ENCODE measurements at regions not wholly inside any gene's neighbourhood (a gene's known extent, or its start where the extent isn't known, plus 50 kb on each side); places are given as distances from the start of the nearest gene placed in this dataset.

DNA sequence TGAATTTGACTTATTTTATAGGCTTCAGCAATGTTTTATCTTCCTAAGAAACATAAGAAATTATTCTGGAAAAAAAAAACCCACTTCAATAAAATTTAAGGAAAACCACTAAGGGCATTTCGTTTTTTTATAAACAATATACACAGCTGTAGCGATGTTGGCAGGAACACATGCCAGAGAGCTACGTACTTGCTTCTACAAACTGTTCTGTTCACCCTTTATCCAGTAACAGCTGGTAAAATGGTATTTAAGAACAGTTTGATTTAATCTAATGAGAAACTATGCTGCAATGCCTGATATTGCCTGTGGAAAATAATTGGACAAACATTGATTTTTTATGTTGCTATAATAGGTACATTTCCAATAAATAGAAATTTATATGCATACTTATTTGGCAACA is 137.2 kb upstream of the DACH1 start:
- DNase-seq: peak; percentile 26 to 71 (median 41)

DNA sequence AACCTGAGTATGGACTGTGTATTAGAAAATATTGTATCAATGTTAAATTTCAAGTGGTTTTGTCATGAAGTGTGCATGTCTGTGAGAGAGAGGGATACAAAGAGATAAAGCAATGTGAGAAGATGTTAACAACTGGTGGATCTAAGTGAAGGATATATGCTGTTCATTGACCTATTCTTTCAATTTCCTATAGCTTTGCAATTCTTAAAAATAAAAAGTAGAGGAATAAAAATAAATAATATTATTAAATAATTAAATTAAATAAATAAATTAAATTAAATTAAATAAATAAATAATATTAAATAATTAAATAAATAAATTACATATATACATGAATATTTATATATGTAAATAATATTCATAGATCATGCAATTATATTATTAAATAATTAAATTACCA is 131.2 kb upstream of the DACH1 start:
- no peak for DNase-seq

DNA sequence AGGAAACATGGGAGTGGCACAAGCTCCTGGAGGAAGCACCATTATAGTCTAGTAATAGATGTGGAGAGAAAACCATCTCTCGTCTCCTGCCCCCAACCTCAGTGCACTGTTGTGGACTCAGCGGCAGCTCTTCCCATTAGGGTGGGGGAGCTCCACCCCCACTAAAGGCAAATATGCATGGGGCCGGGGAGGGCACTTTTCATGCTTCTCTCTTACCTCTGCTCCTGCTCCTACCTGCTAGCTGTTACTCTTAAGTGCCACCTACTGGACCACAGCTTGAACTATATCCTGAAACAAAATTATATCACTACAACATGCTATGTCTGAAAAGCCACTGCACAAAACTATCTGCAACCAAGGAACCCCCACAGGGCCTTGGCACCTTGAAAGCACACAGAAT is 112.6 kb upstream of the DACH1 start:
- no peak for DNase-seq

DNA sequence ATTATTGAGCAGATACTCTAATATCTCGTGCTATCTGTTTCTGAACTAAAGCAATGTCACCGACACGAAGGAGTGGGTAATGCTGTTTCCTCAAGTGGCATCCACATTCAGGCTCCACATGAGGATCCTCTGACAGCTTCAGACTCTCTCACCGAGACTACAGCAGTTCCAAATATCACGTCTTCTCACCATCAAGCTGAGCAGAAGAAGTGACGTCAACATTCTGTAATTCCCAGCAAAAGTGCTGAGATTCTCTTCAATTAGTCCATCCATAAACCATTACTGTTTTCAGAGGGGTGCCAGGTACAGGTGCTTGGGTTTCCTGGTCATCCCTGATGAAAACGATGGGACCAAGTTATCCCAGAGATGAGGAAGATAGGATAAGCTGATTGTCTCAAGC is 110.0 kb upstream of the DACH1 start:
- DNase-seq: no peak

DNA sequence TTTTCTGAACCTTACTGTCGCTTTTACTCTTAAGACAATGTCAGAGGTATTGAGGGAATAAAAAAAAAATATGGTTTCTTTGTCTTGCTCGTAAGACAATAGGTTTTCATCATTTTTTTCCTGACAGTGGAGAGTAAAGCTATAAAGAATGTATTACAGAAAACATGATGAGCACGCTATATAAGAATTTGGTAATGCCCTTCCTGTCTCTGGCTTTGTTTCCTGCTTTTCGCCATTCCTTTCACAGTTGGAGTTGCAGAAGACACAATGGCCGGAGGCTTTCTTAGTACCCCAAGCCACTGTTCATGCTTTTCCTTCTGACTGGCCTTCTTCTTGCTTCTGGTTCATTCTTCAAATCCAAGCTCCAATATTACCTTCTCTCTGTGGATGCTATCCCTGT is 101.0 kb upstream of the DACH1 start:
- no peak for DNase-seq

DNA sequence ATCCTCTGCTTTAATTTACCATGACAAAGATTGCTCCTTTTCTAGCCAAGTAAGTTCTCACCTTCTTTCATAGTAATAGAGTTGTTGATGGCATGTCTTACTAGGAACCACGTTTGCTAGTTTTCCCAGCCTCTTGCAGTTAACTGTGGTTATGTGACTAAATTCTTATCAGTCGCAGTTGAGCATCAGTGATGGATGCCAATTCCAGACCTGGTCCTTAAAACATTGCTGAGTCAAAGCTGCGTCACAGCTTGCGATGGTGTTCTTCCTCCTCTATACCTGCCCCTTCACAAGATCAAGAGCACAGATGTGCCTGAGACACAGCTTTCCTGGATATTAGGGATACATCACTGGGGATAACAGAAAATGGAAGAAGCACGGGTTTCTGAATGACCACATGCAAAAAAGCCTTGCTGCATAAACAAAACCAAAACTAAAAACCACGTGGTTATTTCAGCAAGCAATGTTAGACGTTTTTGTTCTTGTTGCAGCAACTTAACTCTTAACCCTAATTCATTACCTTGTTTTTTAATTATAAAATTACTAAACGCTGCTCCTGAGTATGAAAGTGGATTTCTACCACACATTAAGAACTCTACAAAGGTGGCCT is 97.6 kb upstream of the DACH1 start:
- no peak for DNase-seq

DNA sequence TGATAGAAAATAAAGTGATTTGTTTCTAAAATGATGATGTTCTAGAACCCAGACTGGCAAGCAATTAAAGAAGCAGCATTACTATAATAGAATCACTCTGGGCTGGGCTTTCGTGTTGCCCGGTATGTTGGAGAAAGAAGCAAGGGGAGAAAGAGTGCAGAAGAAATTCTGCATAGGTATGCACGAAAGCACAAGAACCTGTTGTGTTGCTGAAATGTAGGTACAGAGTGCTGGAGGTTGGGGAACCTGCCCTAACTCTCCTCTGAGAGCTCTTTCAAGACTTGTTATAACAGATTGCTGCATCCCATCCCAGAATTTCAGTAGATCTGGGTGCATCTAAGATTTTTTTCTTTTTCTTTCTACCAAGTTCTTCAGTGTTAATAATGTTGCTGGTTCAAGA is 95.7 kb upstream of the DACH1 start:
- DNase-seq: no peak

DNA sequence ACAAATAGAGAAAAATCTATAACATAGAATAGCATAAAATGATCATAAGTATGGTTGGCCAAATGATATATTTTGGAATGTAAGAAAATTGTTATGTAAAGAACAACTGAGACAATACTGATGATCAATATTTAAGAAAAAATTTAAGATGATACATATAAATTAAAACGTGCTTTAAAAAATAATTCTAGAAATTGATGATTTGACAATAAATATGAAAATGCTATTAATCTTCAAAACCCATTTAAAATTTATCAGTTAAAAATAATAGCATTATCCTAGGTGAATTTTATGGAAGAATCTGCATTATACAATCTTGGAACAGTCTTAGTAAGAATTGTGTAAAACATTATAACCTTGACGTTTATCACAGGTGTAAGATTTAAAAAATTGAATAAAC is 95.1 kb upstream of the DACH1 start:
- DNase-seq: no peak

DNA sequence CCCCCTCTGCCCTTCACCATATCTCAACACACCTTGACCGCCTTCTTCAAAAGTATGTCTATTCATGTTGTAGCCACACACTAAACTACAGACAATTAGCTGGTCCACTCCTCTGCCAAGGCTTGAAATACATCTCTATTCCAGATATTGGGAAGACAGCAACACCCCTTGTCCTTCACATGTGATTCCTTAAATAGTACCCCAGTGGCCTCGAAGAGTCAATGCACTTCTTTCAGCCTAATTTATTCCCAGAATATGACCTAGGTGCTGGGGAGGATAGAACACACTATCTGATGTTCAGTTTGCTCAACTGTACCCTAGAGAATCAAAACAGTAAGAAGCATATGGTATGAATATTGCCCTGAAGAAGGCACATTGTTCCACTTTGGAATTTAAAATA is 82.4 kb upstream of the DACH1 start:
- no peak for DNase-seq

DNA sequence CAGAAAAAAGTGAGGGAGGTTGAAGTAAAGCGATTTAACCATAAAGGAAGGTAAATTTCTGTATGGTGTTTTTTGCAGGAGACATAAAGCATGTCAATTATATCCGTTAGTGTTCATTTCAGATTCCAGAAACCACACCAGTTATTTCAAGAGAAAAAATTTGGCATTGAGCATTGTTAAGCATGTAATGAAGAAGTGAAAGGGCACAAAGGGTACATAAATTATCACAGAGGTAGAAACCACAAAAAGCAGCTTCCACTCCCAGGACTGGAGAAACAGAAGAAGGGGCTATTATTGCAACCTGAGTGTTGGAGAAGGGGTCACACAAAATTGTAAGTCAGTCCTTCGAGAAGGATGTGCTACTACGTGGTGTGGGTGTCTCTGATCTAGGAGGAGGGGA is 72.2 kb upstream of the DACH1 start:
- no peak for DNase-seq

DNA sequence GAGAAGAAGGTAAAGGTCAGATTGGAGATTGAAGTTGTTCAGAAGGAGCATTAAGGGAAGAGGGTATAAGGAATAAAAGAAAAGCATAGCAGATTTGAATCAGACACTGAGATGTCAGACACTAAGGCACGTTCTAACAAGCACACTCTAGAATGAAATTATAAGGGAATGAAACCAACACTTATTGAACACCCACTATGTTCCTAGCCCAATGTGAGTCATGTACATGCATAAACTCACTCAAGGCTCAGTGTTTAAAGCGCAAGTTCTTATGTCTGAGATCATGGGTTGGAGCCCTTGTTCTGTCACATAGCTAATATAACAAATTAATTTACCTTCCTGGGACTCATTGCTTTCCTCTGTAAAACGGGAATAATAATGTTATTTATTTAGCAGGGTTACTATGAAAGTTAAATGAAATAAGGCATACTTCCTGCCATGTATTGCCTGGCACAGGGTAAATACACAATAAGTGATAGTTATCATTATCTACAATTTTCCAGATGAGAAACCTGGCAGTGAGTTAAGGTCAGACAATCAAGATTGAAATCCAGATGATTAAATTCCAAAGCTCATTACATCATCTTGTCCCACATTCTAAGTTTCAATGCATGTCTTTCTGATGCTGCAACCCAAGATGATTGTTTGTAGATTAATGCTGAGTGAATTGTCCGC is 68.3 kb upstream of the DACH1 start:
- DNase-seq: no peak

DNA sequence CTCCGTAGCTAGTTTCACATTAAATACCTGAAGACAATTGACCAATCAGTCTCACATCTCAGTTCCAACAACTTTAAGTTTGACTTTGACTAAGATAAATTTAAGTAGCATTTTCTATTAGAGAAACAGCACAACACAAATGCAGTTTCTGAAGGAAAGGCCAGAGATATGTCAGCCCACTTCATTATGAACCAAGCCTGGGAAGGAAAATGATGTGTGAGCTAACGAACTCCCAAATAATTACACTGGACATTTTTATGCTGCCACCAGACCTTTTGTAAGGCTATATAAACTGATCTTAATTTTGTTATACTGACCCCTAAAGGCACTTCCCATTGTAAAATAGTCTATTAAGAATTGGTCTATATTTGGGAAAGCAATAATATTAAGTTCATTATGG is 57.9 kb upstream of the DACH1 start:
- no peak for DNase-seq

DNA sequence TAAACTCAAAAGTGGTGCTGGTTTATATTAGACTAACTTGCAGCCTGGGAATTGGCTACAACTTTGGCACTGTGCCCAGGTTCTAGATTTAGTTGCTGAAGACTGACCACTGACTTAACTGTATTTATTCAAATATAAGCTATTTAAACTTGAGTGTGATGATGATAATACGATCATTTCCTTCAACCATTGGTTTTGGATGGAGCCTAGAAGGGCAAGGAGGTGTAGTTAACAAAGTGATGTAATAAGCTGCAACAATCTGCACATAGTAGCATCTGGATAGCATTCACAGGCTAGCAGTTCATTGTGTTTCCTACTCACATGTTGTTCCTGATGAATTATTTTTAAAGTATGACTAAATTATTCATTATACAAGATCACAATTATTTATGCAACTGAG is 55.2 kb upstream of the DACH1 start:
- DNase-seq: peak in 2 of 3 donors; percentile 2 to 9
